ENCODE measurements at regions not wholly inside any gene's neighbourhood (a gene's known extent, or its start where the extent isn't known, plus 50 kb on each side); places are given as distances from the start of the nearest gene placed in this dataset.

DNA sequence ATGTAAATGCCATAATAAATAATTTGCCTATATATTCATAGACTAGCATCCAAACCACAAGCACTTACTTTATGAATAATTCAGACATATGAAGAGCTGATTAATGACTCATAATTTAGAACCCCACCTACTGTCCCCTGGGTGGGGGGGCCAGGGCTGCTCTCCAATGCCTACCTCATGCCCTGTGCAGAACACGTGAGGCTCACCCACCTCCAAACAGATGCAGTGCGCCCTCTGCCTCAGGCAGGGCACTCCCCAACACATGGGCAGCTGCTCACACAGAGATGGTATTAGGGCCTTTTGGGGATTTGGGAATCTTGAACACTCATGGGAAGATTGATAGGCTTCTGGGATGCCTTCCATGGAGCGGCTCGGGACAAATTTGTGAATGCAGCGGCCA, 75.1 kb upstream of the INSIG1 start:
- no peaks in the 10 kb centered on the region for H3K36me3 Mint-ChIP-seq (ENCODE audit: low read depth)
- peaks cover 7% of the 10 kb centered on the region for H3K4me1 Mint-ChIP-seq (ENCODE audit: low read depth)
- no peak overlapping the region for H3K4me3 Mint-ChIP-seq
- H3K27me3 Mint-ChIP-seq (ENCODE audit: low read depth): peaks cover 6% of the 10 kb centered on the region
- no peaks in the 10 kb centered on the region for H3K9me3 Mint-ChIP-seq
- no peak overlapping the region for H3K27ac Mint-ChIP-seq

DNA sequence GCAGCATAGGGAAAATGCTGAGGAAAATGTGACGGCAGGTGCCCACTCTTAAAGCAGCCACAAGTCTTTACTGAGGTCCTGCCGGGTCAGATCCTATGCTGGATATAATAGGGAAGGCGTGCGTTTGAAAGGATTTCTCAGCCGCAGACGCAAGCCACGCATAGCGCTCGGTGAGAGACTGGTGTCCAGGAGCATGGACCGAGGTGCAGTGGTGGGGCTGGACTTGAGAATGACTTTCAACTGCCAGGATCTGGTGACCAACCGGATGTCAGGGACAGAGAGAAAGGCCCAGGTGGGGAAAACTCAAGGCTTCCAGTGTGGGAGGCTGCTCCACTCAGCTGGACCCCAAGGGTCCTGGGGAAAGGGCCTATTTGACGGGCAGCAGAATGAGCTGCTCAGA, 74.7 kb upstream of the INSIG1 start:
- Mint-ChIP-seq H3K9me3 (no peaks in the 10 kb centered on the region), H3K36me3 (ENCODE audit: low read depth) (no peaks in the 10 kb centered on the region), H3K27ac (no peak overlapping the region), H3K4me3 (no peak overlapping the region), H3K27me3 (ENCODE audit: low read depth) (peaks cover 6% of the 10 kb centered on the region), H3K4me1 (ENCODE audit: low read depth) (peaks cover 7% of the 10 kb centered on the region)

DNA sequence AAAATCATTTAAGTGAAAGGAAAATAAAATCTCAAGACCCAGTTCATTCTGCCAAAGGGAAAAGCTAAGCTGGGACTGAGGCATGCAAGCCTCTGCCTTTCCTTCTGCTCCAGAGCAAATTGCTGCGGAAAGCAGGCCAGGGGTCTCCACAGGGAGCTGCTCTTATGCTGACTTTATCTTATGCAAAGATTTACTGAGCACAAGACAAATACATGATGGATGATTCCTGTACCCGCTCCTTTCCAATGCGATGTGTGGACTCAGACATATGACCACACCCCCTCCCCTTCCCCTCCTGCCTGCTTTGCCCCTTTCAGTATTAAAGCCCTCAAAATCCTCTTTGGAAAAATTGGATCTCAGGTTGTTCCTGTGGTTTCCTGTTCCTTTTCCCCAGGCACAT, 74.2 kb upstream of the INSIG1 start:
- H3K4me3 Mint-ChIP-seq: no peak overlapping the region
- no peaks in the 10 kb centered on the region for H3K9me3 Mint-ChIP-seq
- H3K4me1 Mint-ChIP-seq (ENCODE audit: low read depth): peaks cover 7% of the 10 kb centered on the region
- H3K27ac Mint-ChIP-seq: no peak overlapping the region
- H3K36me3 Mint-ChIP-seq (ENCODE audit: low read depth): no peaks in the 10 kb centered on the region
- H3K27me3 Mint-ChIP-seq (ENCODE audit: low read depth): peaks cover 6% of the 10 kb centered on the region

DNA sequence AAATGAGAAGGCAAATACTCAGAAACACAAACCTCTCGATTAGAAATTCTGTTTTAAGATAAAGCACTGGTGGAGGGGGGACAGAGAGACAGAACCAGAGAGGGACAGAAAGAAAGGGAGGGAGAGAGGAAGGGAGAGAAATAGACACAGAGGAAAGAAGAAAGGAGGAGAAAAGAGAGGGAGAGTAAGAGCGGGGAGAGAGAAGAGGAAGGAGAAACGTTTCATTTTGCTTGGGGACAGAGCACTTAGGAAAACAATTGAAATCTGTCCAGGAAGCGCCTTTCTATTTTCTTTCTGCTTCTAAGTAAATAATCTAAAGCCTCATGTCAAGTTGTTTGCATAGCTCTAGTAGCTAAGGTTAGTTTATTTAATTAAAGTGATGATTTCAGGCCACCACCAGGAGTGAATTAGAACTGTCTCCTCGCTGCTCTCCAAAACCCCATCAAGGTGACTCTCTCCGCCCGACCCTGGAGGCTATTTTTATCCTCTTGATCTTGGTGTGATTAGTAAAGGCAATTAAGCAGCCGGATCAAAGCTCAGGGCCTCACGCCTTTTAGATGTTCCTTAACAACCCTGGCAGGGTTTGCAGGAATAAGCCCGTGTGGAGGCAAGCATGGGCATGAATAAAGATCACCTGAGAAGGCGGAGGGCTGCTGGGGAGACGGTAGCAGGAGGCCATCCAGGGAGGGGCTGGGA, 73.4 kb upstream of the INSIG1 start:
- H3K36me3 Mint-ChIP-seq (ENCODE audit: low read depth): no peaks in the 10 kb centered on the region
- peaks cover 6% of the 10 kb centered on the region for H3K27me3 Mint-ChIP-seq (ENCODE audit: low read depth)
- peaks cover 7% of the 10 kb centered on the region for H3K4me1 Mint-ChIP-seq (ENCODE audit: low read depth)
- H3K9me3 Mint-ChIP-seq: no peaks in the 10 kb centered on the region
- H3K4me3 Mint-ChIP-seq: no peak overlapping the region
- H3K27ac Mint-ChIP-seq: no peak overlapping the region

DNA sequence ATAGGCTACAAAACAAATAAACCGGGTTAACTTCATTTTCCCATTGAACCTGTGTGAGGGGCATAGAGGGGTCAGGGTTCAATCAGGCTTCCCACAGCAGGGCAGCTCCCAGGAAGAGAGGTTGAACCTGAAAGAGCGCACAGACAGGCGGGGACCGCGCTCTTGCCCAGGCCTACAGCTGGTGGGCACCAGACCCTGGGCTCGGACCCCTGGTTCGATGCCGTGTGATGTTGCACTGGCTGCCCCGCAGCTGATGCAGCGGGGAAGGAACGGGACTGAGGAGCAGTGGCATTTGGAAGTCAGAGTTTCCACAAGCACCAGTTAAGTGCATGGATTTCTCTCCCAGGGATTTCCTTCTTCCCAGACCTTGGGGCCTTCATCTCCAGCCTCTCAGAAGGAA, 72.6 kb upstream of the INSIG1 start:
- H3K4me3 Mint-ChIP-seq: no peak overlapping the region
- no peaks in the 10 kb centered on the region for H3K9me3 Mint-ChIP-seq
- peaks cover 7% of the 10 kb centered on the region for H3K4me1 Mint-ChIP-seq (ENCODE audit: low read depth)
- H3K36me3 Mint-ChIP-seq (ENCODE audit: low read depth): no peaks in the 10 kb centered on the region
- no peak overlapping the region for H3K27ac Mint-ChIP-seq
- H3K27me3 Mint-ChIP-seq (ENCODE audit: low read depth): peaks cover 6% of the 10 kb centered on the region

DNA sequence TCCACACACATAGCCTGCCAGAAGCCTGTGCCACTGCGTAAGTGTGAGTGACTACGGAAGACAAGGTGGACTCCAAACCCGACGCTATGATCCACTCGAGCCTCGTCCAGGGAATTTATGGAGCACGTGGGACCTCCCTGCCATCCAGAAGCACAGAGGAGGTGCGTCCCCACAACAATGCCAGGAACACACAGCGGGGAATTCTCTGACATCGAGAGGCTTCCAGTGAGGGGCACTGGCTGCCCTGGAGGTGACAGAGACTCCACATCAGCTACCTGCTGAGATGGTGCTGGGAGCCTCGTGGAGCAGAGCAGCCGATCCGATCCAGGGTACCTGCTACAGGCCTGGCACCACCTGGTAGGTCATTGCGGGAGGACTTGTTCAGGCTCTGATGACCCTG, 72.2 kb upstream of the INSIG1 start:
- H3K27ac Mint-ChIP-seq: no peak overlapping the region
- H3K4me1 Mint-ChIP-seq (ENCODE audit: low read depth): peaks cover 7% of the 10 kb centered on the region
- H3K27me3 Mint-ChIP-seq (ENCODE audit: low read depth): peaks cover 6% of the 10 kb centered on the region
- no peak overlapping the region for H3K4me3 Mint-ChIP-seq
- H3K36me3 Mint-ChIP-seq (ENCODE audit: low read depth): no peaks in the 10 kb centered on the region
- no peaks in the 10 kb centered on the region for H3K9me3 Mint-ChIP-seq

DNA sequence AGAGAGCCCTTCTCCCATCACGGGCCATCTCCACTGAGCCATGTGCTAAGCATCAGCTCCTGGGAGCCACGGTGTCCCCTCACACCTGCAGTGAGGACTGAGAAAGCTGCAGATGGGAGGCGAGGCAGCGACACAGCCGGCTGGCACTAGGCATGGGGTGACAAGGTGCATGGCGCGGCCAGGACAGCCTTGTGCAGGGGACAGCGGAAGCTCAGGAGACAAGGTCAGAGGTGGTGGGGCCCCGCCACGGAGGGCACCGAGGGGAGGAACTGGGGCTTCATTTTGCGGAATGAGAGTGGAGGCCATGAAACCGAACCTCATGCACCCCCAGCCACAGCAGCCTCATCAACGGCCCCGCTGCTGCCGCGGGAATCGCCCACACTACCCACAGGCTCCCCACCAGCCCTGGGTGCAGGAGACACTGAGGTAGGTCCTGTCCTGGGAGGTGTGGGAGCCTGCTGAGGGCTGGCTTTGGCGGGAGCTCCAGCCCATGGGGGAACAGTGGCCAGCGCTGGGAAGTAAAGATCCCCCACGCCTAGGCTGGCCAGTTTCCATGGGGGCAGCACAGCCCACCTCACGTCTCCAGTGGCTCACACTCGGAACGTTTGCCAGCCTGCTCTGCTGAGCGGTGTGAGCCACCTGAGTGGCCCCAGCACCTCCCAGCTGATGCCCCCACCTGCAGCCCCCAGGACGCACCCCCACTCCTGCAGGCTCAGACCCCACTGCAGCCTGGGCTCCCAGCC, 71.2 kb upstream of the INSIG1 start:
- H3K27me3 Mint-ChIP-seq (ENCODE audit: low read depth): peaks cover 6% of the 10 kb centered on the region
- H3K9me3 Mint-ChIP-seq: no peaks in the 10 kb centered on the region
- H3K27ac Mint-ChIP-seq: no peak overlapping the region
- no peaks in the 10 kb centered on the region for H3K36me3 Mint-ChIP-seq (ENCODE audit: low read depth)
- H3K4me1 Mint-ChIP-seq (ENCODE audit: low read depth): peaks cover 7% of the 10 kb centered on the region
- no peak overlapping the region for H3K4me3 Mint-ChIP-seq

DNA sequence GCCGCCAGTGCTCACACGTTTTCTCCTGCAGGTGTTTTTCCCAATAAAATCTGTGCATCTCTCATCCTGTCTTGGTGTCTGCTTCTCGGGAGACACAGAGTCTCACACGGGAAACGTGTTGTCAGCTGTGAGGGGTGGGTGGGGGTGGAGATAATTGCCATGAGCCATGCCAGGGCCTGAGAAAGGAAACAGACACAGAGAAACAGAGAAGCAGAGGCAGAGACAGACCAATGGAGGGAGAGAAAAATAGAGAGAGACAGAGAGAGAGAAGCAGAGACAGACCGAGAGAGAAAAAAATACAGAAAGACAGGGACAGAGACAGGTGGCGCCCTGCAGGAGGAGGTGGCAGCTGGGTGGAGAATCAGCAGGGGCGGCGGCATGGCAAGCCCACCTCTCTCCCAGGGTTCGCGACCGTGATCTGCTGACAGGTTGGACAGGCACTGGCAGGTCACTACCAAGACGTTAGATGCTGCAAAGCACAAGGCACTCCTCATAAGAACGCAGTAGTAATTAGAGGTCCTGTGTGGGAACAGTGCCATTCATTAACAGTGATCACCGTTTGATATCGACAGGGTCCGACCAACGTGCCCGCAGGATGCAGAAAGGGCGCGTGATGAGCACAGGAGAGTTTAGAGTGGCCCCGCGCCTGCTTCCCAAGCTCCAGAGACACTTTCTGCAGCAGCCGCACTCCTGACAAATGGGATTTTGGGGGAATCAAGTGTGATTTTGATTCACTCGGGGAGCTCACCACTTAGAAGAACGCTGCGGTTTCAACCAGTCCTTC, 70.5 kb upstream of the INSIG1 start:
- Mint-ChIP-seq H3K27me3 (ENCODE audit: low read depth) (peaks cover 6% of the 10 kb centered on the region), H3K4me3 (no peak overlapping the region), H3K9me3 (no peaks in the 10 kb centered on the region), H3K4me1 (ENCODE audit: low read depth) (peaks cover 1% of the 10 kb centered on the region), H3K27ac (no peak overlapping the region), H3K36me3 (ENCODE audit: low read depth) (no peaks in the 10 kb centered on the region)

DNA sequence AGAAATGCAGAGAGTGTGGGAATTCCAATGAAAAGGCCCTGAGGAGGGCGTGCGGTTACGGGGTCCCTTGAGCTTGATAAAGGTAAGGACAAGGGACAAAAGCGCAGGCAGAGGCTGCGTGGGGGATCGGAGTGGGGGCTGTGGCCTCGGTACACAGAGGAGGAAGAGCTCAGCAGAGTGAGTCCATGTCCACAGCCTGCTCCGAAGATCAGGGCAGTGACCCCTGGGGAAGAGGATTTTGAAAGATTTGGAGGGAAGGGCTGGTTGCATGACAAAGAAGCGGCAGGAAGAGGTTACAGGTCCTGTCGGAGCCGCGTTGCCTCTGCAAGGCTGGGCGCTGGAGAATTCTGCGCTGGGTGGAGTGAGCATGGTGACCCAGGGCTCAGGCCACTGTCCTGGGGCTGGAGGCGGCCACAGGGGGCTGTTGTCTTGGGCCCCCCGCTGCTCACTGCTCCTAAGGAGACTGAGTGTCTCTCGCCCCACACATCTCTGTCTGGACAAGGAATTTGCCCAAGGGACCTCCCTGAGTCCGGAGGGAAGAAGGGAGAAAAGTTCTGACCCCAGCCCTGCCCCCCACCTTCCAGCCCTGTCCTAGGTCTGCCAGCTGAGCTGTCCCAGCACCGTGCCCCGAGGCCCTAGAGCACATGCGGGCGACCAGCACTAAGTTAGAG, 69.8 kb upstream of the INSIG1 start:
- H3K4me3 Mint-ChIP-seq: no peak overlapping the region
- no peaks in the 10 kb centered on the region for H3K4me1 Mint-ChIP-seq (ENCODE audit: low read depth)
- H3K27ac Mint-ChIP-seq: no peak overlapping the region
- H3K36me3 Mint-ChIP-seq (ENCODE audit: low read depth): no peaks in the 10 kb centered on the region
- no peaks in the 10 kb centered on the region for H3K9me3 Mint-ChIP-seq
- H3K27me3 Mint-ChIP-seq (ENCODE audit: low read depth): peaks cover 6% of the 10 kb centered on the region

DNA sequence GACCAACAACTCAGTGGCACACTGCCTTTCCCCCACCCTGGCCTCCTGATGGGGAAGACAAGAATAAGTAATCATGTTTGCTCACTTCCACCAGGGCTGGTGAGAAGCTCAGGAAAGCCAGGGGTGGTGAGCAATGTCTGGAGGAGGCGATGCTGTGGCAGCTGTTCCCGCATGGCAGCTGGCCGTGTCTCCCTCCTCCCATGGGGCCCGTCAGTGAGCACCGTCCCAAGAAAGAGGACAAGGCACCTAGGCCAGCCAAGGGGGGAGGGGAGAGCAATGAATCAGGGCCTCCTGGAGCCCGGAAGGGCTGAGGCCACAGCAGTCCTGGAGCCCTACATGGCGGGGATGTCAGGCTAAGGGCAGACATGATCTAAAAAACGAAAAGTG, 69.2 kb upstream of the INSIG1 start:
- Mint-ChIP-seq H3K4me3 (no peak overlapping the region), H3K27me3 (ENCODE audit: low read depth) (peaks cover 6% of the 10 kb centered on the region), H3K36me3 (ENCODE audit: low read depth) (no peaks in the 10 kb centered on the region)

DNA sequence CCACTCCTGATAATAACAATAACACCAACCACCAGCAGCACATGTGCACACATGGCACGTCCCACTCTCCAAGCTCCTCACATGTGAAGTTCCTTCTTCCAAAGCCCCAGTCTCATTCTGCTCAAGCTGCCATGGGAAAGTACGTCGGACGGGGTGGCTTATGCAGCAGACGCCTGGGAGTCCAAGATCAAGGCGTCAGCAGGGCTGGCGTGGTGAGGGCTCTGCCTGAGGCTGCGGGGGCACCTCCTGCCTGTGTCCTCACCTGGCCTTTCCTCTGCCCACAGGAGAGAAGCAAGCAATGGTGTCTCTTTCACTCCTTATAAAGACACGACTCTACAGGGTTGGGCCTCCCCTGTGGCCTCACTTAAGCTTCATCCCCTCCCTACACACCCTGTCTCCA, 68.8 kb upstream of the INSIG1 start:
- Mint-ChIP-seq H3K4me1 (ENCODE audit: low read depth) (no peaks in the 10 kb centered on the region), H3K4me3 (no peak overlapping the region)

More for the DNA sequence above, 69.2 kb upstream of the INSIG1 start:
- Mint-ChIP-seq H3K9me3 (no peaks in the 10 kb centered on the region), H3K4me1 (ENCODE audit: low read depth) (no peaks in the 10 kb centered on the region), H3K27ac (no peak overlapping the region)

DNA sequence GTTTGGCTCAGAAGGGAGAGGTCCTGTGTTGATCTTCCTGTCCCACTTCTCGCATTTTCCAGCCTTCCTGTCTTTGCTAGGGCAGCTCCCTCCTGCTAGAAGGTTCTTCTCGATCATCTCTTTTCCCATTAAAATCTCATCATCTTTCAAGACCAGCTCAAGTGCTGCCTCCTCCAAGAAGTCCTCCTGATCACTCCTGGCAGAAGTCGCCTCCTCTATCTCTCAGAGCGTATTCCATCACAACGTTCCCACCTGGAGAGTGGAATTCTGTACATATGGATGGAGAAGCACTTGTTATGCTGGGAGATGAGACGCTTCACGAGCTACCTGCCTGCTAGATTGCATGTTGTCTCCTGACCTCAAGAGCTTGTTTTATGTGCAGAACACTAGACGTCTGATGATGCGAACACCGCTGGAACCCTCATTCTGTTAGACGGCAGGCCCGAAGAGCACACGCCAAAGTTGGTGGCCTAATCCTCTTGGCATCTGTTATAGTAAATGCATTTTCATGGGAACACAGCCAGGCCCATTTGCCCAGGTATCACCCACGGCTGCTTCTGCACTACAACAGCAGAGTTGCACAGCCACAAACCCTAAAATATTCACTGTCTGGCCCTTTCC, 68.0 kb upstream of the INSIG1 start:
- H3K4me1 Mint-ChIP-seq (ENCODE audit: low read depth): no peaks in the 10 kb centered on the region
- H3K27me3 Mint-ChIP-seq (ENCODE audit: low read depth): peaks cover 6% of the 10 kb centered on the region
- H3K4me3 Mint-ChIP-seq: no peak overlapping the region
- no peak overlapping the region for H3K27ac Mint-ChIP-seq
- no peaks in the 10 kb centered on the region for H3K36me3 Mint-ChIP-seq (ENCODE audit: low read depth)
- no peaks in the 10 kb centered on the region for H3K9me3 Mint-ChIP-seq

More for the DNA sequence above, 68.8 kb upstream of the INSIG1 start:
- Mint-ChIP-seq H3K27ac (no peak overlapping the region), H3K27me3 (ENCODE audit: low read depth) (peaks cover 6% of the 10 kb centered on the region), H3K9me3 (no peaks in the 10 kb centered on the region), H3K36me3 (ENCODE audit: low read depth) (no peaks in the 10 kb centered on the region)

DNA sequence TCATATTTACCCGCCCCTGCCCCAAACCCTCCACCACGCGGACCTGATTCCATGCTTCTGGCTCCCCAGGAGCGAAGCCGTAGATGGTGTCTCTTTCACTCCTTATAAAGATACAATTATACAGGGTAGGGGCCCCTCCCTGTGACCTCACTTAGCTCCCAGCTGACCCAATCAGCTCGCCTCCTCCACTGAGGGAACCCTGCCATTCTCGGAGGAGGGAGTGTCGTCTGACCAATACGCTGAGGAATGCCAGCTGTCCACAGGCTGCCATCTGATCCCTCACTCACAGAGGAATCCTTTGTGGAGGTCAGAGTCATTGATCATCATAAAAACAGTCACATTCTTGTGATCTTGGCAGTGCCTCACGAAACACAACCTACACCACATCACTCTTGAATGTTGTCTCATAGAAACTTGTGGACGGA, 67.5 kb upstream of the INSIG1 start:
- Mint-ChIP-seq H3K27ac (no peak overlapping the region), H3K27me3 (ENCODE audit: low read depth) (peaks cover 6% of the 10 kb centered on the region), H3K36me3 (ENCODE audit: low read depth) (no peaks in the 10 kb centered on the region), H3K4me3 (no peak overlapping the region), H3K4me1 (ENCODE audit: low read depth) (no peaks in the 10 kb centered on the region), H3K9me3 (no peaks in the 10 kb centered on the region)

DNA sequence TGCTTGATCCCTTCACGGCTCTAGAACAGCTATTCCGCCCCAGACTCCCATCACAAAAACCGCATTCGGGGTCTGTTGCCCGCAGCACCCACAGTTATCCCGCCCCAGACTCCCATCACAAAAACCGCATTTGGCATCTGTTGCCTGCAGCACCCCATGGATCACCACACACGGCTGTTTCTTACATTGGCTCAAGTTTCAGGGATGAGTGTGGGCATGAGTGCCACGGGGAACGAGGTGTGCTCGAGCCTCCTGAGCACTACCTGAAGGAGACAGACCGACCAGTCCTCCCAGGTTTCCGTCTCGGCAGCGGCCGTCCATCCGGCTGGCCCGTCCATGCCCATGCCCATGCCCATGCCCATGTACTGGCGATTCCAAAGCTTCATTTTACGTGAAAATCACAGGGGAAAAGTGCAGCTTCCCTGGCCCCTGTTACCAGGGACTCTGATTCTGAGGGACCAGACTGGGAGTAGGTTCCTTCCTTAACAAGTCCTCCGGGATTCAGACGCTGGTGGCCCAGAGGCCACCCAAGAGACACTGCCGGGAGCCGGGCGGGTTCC, 66.4 kb upstream of the INSIG1 start:
- H3K27ac Mint-ChIP-seq: no peak overlapping the region
- no peaks in the 10 kb centered on the region for H3K9me3 Mint-ChIP-seq
- H3K4me3 Mint-ChIP-seq: no peak overlapping the region
- no peaks in the 10 kb centered on the region for H3K27me3 Mint-ChIP-seq (ENCODE audit: low read depth)
- no peaks in the 10 kb centered on the region for H3K4me1 Mint-ChIP-seq (ENCODE audit: low read depth)
- H3K36me3 Mint-ChIP-seq (ENCODE audit: low read depth): no peaks in the 10 kb centered on the region

Measured in T-helper 1 cell treated with Interleukin-12 subunit alpha and Interleukin-12 subunit beta and Interleukin-4 antibody, amounts not matched to agents 30 μg/mL and 1 μg/mL, for 36 hours (primary cell).